Heart left ventricle (tissue), 13 donors: ENCODE measurements at regions not wholly inside any gene's neighbourhood (a gene's known extent, or its start where the extent isn't known, plus 50 kb on each side); places are given as distances from the start of the nearest gene placed in this dataset.

Experiments
- POLR2A ChIP-seq, 2 donors: fragments of 450-650 bp; IDR thresholded peaks; one replicate each; pipeline ENCODE4 v1.6.1; 2017; ENCODE audit warnings: antibody characterized with exemption in 2 of 2, mild to moderate bottlenecking in 2 of 2, moderate library complexity in 2 of 2
- TF ChIP-seq, protein P1 (sequence below), 12 donors: fragments of 200-600 bp; sonication (generic) in 4 of 12; IDR thresholded peaks; one replicate each; pipeline versions ENCODE4 v1.5.0 to v1.8.0; 2018 to 2022; ENCODE audit warnings: antibody characterized with exemption in 12 of 12, mild to moderate bottlenecking in 5 of 12
- donor health status: ischemic (EF 13 %, LVEDD 7.1; RV severe dilation, severe dysfunction).
- donor health status: DM: no; HTN: yes; CAD: no.
- donor health status: DM: no; HTN: no; CAD: no.
- donor health status: ischemic (EF 25% LVEDD 6.9; RV normal size, moderate dysfunction).
- donor health status: ischemic (EF 25% LVEDD 5.7; RV mildly dilated, moderate dysfunction).
- donor health status: ischemic (EF 35%, LVEDD 5.7; RV mildly dilated, moderate dysfunction).
- donor health status: nonischemic (EF 11% LVEDD 7.7; RV severe dilation, severe dysfunction).
- donor health status: DM: yes; HTN: yes; CAD: no.
- donor health status: PGD.
- donor health status: ischemic (EF 29% LVEDD 5.4; RV normal size, mild dysfunction).
- donor health status: nonischemic (EF 23%, LVEDD 6.1; RV moderate dilation, normal function).

DNA sequence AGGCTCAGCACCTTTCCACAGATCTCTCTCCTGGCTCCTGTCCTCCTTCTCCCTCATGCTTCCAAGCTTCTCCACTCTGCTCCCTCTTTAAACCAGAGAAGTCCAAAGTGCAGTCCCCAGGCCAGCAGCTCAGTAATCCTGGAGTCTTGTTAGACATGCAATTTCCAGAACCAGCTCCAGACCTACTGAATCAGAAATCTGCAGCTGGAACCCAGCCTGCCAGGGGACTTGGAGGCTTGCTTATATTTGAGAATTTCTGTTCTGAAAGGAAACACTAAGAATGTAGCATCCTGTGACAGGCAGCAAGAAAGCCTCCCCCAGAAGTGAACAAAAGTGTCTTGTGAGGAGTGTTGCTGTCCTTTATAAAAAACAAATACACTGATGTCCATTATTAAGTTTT lies 438.1 kb downstream of the BCKDHB start:
- TF ChIP-seq, protein P1, sequence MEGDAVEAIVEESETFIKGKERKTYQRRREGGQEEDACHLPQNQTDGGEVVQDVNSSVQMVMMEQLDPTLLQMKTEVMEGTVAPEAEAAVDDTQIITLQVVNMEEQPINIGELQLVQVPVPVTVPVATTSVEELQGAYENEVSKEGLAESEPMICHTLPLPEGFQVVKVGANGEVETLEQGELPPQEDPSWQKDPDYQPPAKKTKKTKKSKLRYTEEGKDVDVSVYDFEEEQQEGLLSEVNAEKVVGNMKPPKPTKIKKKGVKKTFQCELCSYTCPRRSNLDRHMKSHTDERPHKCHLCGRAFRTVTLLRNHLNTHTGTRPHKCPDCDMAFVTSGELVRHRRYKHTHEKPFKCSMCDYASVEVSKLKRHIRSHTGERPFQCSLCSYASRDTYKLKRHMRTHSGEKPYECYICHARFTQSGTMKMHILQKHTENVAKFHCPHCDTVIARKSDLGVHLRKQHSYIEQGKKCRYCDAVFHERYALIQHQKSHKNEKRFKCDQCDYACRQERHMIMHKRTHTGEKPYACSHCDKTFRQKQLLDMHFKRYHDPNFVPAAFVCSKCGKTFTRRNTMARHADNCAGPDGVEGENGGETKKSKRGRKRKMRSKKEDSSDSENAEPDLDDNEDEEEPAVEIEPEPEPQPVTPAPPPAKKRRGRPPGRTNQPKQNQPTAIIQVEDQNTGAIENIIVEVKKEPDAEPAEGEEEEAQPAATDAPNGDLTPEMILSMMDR (IDR thresholded peaks at IDR 0.05): no peak
- no peak for TF ChIP-seq POLR2A (IDR thresholded peaks at IDR 0.05)
